DOHH2 (cell line): ENCODE measurements at regions not wholly inside any gene's neighbourhood (a gene's known extent, or its start where the extent isn't known, plus 50 kb on each side); places are given as distances from the start of the nearest gene placed in this dataset.

Source experiments
- CTCF ChIP-seq: fragments of 200-600 bp; sonication (generic); IDR thresholded peaks from one replicate; pipeline ENCODE4 v1.5.1; 2014; ENCODE audit warnings: antibody characterized with exemption, mild to moderate bottlenecking, low read depth, low read length; ENCODE audit not compliant: poor library complexity, severe bottlenecking
- EZH2phosphoT487 ChIP-seq: fragments of 200-600 bp; sonication (generic); IDR thresholded peaks from 2 replicates; pipeline ENCODE4 v1.6.1; 2017; ENCODE audit warnings: borderline replicate concordance, mild to moderate bottlenecking, antibody characterized with exemption, low read length, moderate library complexity, mixed read lengths

- TF ChIP-seq CTCF = no peak
- TF ChIP-seq EZH2phosphoT487 = no peak
These were observed 763.9 kb upstream of the GOLIM4 start for GRCh38 chr3:168859574-168859973.
